GDM1 (cell line): ENCODE measurements at regions not wholly inside any gene's neighbourhood (a gene's known extent, or its start where the extent isn't known, plus 50 kb on each side); places are given as distances from the start of the nearest gene placed in this dataset.
"Not testable (repeated sequence)": the region's sequence is repeated elsewhere in the genome, so short reads cannot be mapped to it uniquely, and the experiment has no call there.

Source experiments
- DNase-seq: peaks from one replicate; lab custom pipeline; 2025; lab: John Stamatoyannopoulos, UW

GRCh38 chrX:8105531-8105930 lies 65.5 kb downstream of the VCX2 start:
- no peak for DNase-seq

DNA sequence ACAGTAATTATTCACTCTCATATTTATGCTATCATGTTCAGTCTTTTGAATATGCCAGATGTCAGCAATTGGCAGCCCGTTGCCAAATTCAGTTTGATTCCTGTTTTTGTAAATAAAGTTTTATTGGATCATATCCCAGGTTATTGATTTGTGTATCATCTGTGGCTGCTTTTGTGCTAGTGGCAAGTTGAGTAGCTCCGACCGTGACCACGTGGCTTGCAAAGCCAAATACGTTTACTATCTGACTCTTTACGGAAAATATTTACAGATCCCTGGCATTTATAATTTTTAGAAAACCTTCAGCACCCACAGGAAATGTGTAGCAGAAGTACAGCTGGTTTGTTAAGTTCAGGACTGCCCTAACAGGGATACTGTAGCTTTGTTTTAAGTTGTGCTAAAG lies 67.4 kb downstream of the VCX2 start:
- no peak for DNase-seq

DNA sequence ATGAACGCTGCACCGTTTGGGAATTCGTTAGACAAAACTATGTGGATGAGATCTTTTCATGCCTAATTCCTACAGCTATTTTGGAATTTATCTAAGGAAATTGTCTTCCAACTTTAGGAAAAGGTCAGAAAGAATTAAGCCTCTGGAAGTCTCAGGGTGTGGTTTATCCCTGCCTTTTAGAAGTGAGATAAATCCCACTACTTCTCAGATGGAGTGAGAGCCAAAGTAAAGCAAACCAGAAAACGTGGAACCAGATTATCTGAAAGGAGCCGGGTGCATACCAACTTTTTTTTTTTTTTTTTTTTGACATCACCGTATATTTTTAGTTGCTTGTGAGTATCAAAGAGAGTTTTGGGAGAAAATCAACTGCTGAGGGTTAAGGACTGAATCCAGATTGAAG lies 79.6 kb downstream of the VCX2 start:
- DNase-seq, result no peak

- DNase-seq, result no peak
Measured at GRCh38 chrX:8090906-8091305, 80.2 kb downstream of the VCX2 start.

DNA sequence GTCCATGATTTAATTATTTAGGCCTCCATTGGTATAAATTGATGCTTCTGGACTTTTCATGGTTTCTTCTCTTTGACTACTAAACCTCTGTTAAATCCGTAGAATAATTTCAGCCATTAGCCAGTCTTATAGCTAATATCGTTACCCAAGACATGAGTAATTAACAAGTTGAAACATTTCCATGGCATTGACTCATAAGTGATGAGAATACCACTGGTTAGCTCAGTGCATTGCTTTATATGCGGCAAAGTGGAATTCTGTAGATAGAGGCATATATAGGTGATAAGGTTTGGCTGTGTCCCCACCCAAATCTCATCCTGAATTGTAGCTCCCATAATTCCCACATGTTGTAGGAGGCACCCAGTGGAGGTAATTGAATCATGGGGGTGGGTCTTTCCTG lies 80.6 kb downstream of the VCX2 start:
- DNase-seq, result no peak

DNA sequence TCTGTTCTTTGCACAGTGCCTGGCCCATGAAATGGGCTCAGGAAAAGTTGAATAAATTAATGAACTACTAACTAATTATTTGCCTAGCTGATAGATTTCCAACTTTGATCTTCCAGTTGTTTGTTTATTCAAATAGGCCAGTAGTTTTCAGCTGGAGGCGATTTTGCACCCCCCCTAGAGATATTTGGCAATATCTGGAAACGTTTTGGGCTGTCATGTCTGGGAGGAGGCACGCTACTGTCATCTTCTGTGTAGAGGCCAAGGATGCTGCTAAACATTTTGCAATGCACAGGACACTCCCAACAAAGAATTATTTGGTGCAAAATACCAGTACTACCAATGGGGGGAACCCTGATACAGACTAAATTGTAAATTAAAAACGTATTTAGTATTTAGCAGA lies 81.9 kb downstream of the VCX2 start:
- DNase-seq, result no peak

GRCh38 chrX:8084006-8084405 lies 87.1 kb downstream of the VCX2 start:
- DNase-seq, result no peak

DNA sequence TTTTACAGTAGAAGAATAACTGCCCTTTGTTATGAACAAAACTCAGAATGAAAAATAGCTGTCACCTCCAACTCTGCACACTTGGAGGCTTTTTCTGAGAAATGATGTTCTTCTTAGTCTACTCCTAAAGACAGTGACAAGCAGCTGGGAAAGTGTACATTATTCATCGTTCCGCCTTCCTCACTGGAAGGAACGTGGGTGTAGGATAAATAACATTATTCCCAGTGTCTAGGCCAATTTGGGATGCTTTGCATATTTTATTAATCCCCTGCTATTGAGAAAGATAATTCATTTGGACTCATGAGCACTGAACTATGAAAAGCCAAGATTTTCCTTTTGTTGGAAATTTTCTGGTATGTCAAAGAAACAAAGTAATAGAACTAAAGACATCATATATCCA lies 87.8 kb downstream of the VCX2 start:
- no peak for DNase-seq

DNA sequence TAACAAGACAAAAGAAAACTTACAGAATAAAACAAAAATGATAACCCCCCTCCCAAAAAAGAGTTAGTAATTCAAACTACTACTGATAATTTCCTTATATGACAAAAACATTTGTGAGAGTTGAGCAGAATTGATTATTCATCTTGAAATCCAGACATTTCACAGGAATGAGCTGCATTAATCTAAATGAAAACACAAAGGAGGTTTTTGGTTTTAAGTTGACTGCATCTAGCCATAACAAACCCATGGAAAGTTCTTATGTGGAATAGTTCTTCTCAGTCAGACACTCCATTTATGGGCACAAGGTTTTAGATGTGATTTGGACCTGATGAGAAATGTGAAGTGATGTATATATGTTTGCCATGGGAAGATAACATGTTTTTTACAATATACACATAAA lies 95.4 kb downstream of the VCX2 start:
- DNase-seq, result no peak

- no peak for DNase-seq
Measured at GRCh38 chrX:8067754-8068462, 103.2 kb downstream of the VCX2 start.

- DNase-seq, result no peak
Measured at GRCh38 chrX:8052909-8053308, 118.2 kb downstream of the VCX2 start.

DNA sequence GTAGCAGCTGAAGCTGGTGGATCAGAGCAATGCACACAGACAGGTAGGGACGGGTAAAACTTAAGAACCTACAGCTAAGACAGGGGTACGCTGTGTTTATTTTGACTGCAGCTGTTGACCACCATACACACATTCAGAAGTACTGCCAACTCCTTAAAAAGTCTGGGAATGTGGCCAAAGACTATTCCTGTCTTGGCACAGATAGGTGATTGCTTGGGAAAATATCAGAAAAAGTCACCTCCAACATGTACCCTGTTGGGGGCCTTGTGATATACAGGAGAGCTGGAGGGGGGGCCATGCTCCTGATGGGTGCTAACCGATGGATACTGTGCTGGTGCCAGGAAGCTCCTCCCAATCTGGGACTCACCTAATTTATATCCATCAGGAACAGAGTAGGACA lies 121.2 kb downstream of the VCX2 start:
- DNase-seq, result no peak

DNA sequence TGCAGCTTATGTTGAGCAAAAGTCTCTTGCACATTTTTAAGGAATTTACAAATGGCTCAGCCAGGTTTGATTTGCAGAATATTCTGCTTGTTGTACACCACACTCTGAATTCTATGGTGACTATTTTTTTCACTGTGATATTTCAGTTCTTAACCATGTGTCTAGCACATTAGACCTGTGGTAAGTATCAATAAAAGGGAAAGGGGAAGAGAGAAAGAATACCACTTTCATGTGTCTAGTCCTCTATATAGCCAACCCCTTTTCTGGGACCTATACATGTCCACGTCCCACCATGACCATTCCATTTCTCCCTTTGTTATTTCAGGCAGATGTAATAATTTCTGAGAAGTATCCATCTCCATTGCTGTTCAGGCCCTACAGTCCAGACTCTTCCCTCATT lies 121.3 kb upstream of the PNPLA4 start:
- no peak for DNase-seq

GRCh38 chrX:8044947-8045346 lies 117.7 kb upstream of the PNPLA4 start:
- DNase-seq, result no peak

GRCh38 chrX:8043546-8043945 lies 116.3 kb upstream of the PNPLA4 start:
- DNase-seq, result no peak

- DNase-seq, result no peak
Measured at GRCh38 chrX:8043121-8043520, 115.9 kb upstream of the PNPLA4 start.

GRCh38 chrX:8042304-8042703 lies 115.1 kb upstream of the PNPLA4 start:
- peak; percentile 3 for DNase-seq

GRCh38 chrX:8039711-8040110 lies 112.5 kb upstream of the PNPLA4 start:
- not testable (repeated sequence) for DNase-seq

DNA sequence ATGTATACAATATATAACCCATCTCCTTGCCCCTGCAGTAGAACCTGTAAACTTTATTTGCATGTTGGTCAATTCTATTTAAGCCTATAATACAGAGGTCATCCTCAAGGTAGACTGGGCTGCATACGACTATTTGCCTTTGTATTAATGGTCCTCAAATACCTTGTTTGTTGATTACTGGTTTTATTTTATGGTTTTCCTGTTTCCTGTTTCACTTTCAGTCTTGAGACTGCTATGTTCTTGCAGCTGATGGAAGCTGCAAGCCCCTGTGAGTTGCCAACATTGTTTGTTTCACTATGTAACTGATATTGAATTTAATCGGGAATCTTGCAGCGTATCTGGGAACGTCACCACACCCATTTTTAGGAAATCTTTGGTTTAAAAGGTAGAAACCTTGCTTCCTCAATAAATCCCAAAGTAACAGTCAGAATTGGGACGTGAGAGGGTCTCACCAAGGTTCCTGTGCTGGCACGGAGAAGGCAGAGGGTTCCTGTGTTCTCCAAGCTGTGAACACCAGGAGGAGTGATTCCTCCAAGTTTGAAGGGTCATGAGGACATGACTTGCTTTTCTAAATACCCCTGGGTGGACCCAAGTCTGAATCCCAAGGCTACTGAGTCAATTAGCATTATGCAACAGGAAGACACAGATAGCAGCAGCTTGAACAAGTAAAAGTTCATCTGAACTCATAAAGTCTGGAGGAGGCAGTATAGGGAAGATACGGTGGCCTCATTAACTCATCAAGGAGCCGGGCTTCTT lies 110.6 kb upstream of the PNPLA4 start:
- DNase-seq, result no peak

- DNase-seq, result no peak
Measured at GRCh38 chrX:8036914-8037313, 109.7 kb upstream of the PNPLA4 start.

- DNase-seq, result no peak
Measured at GRCh38 chrX:8034058-8034457, 106.8 kb upstream of the PNPLA4 start.

DNA sequence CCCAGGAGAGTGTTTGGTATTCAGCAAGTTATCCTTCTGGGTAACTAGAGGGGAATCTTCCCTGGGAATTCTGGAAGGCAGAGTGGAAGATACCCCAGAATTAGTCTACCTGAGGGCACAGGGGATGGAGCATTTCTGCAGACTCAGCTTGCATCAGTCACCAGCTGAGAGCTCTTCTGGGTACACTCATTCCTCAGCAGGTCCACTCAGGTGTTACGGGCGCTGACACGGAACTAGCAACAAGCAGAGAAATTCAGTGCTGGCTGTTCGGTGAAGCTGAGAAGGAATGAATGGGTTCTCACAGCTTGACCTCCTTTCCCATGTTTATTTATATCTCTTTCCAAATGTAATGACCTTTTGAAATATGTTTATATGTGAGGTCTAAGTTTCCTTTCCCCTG lies 106.0 kb upstream of the PNPLA4 start:
- DNase-seq, result no peak

- DNase-seq, result no peak
Measured at GRCh38 chrX:8030361-8030760, 103.1 kb upstream of the PNPLA4 start.

GRCh38 chrX:8027827-8028226 lies 100.6 kb upstream of the PNPLA4 start:
- no peak for DNase-seq
